HG03460 (cell line): ENCODE measurements at regions not wholly inside any gene's neighbourhood (a gene's known extent, or its start where the extent isn't known, plus 50 kb on each side); places are given as distances from the start of the nearest gene placed in this dataset.
"Not testable (repeated sequence)": the region's sequence is repeated elsewhere in the genome, so short reads cannot be mapped to it uniquely, and the experiment has no call there.

ENCODE experiments used
- ATAC-seq: cut with Tn5 transposase; IDR thresholded peaks from one replicate; pipeline ENCODE4 v1.9.1; 2021; ENCODE audit not compliant: unreplicated experiment

DNA sequence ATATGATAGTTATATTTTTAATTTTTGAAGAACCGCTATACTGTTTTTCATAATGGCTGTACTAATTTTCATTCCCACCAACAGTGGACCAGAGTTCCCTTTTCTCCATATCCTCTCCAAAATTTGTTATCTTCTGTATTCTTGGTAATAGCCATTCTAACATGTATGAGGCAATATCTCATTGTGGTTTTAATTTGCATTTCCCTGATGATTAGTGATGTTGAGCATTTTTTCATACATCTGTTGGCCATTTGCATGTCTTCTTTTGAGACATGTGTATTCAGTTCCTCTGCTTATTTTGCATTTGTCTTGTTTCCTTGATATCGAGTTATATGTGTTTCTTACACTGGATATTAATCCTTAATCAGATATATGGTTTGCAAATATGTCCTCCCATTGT lies 770.8 kb upstream of the MBL2 start:
- ATAC-seq = no peak

DNA sequence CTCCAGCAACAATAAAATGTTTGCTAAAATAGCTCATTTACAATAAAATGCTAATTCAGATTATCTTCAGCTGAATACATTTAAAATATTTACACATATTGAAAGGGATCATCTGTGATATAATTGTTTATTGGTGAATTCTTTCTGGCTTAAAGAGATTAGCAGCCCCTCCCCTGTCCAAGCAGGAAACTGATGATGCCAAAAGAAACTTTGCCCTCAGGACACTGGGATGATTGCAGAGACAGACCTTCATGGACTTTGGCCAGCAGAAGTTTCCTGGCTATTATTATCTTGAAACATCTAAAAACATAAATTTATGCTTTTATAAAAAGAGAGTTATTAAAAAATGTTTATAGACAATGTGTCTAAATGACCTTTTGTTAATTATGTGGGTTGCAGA lies 764.9 kb upstream of the MBL2 start:
- no peak for ATAC-seq

DNA sequence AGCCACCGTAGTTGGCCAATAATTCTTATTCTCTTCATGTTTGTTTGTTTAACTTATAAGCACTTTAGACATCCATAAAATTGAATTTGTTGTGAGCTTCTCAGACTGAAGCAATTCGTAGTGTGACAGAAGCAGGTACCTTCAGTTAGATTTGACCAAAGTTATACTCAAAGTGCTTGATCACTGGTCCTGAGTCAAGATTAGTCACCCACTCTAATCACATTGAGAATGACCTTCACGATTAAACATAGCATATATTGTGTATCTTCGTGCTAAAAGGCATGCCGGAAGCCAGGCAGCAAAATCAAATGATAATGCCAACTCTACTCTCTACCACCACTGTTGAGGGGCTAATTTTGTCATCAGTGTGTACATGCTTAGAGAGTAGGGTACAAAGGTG lies 763.7 kb upstream of the MBL2 start:
- ATAC-seq = no peak

DNA sequence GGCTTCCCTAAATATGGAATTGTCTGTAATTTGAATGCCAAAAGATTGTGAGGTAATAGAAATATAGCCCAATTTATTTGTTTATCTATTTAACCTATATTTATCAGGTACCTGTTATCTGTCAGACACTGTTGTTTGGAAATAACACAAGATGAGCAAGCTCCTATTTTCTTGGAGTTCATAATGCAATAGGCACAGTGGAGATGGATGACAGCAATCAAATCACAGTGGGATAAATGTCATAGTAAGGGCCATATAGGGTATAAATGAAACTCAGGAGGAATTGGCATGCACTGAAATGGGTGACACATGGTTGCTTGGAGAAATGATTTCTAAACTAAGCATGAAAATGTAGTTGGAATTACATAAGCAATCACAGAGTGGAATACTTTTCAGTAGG lies 761.8 kb upstream of the MBL2 start:
- ATAC-seq = no peak

DNA sequence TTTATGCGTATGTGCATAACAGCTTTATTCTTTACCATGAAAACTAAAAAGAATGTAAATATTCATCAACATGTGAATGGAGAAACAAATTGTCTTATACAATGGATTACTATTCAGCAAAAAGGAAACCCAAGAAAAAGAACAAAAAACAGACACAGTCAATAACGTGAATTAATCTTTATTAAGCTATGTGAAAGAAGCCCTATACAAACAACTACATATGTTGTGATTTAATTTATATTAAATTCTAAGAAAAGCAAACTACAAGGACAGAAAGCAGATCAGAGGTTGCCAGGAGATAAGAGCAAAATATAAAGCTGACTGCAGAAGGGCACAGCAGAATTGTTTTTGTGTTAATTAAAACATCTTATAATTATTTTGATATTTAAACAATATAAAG lies 756.4 kb upstream of the MBL2 start:
- no peak for ATAC-seq

- no peak for ATAC-seq
Observed at GRCh38 chr10:53521046-53521445, 748.5 kb upstream of the MBL2 start.

DNA sequence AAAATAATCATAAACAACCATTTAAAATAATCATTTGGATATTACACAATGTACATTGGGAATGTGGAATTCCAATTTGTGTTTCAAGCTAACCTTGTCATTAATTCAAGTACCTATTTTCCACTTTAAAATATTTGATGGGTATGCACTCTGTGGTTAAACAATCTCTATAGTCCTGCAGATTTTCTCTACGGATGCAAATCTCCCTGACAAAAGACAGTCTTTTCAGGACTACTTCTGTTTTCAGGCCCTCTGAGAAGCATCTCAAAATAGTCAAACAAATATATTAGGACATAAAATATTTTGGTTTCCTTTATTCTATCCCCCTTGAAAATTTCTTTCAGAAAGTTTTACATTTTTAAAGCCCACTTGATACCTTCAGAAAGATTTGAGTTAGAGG lies 735.6 kb upstream of the MBL2 start:
- no peak for ATAC-seq

DNA sequence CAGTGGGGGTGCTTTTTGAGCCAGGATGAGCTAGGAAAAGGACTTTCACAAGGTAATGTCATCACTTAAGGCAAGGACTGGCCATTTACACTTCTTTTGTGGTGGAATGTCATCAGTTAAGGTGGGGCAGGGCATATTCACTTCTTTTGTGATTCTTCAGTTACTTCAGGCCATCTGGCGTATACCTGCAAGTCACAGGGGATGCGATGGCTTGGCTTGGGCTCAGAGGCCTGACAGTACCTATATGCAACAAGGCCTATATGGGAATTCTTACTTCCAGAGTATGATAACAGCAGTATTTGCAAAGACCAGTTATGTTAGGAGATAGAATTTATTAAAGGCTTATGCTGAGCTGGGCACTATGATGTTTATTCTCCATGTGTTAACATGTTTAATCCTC lies 731.9 kb upstream of the MBL2 start:
- not testable (repeated sequence) for ATAC-seq

DNA sequence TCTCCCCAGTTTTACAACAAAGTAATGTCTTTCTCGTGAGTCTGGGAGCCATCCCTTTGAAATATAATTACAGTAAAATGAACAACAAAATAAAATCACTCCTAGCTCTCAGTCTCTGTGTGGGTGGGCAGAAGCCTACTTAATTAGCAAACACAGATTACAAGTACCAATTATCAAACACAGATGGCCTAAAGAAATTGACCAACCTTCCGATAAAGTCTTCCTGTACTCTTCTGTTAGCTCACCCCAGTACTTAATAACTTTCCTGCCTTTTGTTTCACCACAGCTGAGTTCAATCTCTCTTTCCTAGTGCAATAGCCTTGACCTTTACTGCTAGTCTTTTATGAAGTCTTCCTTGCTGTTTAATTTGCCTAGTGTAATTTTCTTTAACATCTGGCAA lies 719.2 kb upstream of the MBL2 start:
- ATAC-seq = no peak

DNA sequence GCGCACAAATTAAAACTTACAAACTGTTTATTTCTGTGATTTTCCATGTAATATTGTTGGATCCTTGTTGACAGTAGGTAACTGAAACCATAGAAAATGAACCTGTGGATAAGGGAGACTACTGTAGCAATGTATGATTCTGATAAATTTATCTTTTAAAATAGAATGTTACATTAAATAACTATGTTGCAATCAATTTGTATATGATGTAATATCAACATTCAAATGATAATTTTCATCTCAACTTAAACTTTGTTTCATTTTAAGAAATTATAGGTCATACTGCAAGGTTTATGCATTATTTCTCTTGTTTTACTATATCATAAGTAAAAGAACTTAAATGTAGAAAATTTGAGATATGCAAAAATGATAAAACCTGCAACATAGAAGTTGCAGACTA lies 718.0 kb upstream of the MBL2 start:
- no peak for ATAC-seq

DNA sequence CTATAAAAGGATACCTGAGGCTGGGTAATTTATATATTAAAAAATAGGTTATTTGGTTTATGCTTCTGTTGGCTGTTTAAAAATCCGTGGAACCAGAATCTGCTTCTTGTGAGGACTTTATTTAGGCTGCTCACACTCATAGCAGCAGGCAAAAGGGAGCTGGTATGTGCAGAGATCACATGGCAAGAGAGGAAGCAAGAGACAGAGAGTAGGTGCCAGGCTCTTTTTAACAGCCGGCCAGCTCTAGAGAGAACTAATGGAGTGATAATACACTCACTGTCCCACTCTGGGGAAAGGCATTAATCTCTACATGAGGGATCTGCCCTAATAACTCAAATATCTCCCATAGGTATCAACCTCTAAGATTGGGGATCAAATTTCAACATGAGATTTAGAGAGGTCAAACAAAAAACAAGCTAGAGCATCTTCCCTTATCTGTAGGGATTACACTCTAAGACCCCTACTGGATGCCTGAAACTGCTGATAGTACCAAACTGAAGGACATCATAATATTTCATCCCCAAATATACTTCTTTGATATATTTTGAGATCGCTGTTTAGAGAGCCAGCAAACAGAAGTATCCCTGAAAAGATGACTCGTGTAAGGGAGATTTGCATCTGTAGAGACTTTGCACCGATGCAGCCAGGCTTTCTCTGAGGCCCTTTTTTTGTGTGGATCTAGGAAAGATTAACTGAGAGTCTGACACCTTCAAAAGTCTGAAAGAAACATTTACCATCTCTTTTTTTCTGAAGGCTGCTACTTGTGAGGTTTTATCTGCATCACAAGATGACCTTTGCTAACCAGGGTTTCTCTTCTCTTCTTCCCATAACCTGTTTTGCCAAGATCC lies 717.0 kb upstream of the MBL2 start:
- ATAC-seq = no peak

- no peak for ATAC-seq
Observed at GRCh38 chr10:53487019-53487983, 714.7 kb upstream of the MBL2 start.

- not testable (repeated sequence) for ATAC-seq
Observed at GRCh38 chr10:53485422-53485821, 712.8 kb upstream of the MBL2 start.

DNA sequence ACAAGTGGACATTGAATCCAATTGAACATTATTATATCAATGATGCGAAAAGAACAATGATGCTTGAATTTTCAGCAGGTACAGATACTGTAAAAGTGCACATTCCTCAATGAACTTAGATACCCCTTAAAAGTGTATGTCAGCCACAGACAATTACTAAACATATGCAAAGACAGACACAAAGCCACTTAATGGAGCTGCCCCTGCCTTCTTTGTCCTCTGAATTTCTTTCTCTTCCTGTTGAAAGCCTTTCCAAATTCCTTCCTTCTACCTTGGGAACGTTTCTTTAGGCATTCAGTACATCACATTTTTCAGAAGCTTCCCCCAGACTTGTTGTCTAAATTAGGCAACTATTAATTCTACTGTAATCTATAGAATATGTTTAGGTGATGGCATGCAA lies 706.8 kb upstream of the MBL2 start:
- no peak for ATAC-seq

DNA sequence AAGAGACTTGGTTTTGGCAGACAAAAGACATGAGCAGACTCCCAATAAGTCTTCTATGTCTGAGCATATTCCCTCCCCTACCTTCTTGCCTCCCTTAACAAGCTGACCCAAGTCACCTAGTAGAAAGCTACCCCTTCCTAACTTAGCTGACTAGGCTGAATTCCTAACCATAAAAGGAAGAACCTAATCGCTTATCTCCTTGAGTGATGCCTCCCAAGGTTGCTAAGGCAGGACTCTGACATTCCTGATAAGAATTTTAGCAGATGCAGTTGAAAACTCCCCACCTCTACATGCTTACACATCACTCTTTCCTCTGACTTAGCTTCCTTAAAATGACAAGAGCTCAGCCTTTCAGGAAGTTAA lies 704.7 kb upstream of the MBL2 start:
- no peak for ATAC-seq

- no peak for ATAC-seq
Observed at GRCh38 chr10:53476650-53477312, 704.2 kb upstream of the MBL2 start.

DNA sequence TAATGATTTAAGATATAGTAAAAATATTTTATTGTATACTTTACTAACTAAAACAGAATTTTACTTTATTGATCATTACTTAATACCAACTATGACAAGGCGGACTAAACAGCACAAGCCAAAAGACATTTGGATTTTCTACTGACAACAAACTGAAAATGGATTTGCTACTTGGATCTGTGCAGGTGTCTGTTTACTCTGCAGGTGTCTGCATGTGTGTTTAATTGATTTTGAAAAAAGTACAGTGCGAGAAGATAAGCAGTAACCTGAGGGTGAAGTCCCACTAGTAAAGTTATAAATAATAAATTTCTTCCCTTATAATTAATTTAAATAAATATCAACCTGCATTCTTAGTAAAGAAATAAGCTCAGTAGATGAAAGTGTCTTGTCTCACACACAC lies 696.8 kb upstream of the MBL2 start:
- ATAC-seq = no peak

DNA sequence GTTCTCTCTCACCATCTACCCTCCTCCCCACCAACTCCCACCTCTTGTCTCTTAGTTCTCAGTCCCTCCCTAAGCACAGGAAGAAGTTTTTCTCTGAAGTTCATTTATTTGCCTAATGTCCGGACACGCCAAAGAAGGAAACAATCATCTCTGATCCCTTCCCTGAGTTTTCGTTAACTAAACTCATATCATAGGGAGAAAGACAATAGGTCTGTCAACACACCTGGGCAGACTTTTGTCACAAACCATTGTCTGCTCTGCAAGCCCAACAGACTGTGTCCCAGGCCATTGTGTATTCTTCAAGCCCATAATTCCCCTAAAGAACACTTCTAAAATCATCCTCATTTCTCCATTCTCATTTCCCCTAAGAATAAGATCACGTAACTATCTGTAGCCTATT lies 691.0 kb upstream of the MBL2 start:
- ATAC-seq = no peak

DNA sequence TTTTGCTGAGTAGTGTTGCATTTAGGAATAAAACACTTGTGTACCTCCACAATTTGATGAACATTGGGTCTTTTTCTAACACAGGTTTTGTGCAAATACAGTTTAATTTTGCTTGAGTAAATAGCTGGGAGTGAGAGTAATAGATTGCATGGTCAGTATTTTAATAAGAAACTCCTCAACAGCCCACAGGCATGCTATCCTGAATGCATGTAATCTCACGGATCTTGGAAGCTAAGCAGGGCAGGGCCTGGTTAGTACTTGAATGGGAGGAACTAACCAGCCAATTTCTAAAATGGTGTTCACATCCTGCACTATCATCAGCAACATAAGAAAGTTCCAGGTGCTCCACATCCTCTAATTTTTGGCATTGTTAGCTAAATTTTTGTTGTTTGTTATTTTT lies 685.4 kb upstream of the MBL2 start:
- no peak for ATAC-seq

DNA sequence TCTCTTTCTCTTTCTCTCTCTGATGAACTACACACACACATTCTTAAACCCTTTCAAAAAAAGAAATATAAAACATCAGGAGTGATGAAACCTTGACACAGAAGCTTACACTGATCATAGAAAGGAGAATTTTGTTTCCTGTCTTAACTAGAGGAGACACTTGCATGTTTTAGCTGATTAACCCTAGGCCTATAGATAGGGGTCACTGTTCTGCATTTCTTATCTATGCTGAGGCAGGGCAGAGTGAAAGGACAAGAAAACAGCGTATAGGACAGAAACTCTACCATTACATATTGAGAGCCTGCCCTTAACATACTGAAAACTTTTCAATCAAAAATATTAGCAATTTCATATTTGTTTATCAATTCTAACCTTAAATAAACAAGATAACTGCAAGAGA lies 680.6 kb upstream of the MBL2 start:
- ATAC-seq = no peak

- no peak for ATAC-seq
Observed at GRCh38 chr10:53447576-53447975, 675.0 kb upstream of the MBL2 start.

DNA sequence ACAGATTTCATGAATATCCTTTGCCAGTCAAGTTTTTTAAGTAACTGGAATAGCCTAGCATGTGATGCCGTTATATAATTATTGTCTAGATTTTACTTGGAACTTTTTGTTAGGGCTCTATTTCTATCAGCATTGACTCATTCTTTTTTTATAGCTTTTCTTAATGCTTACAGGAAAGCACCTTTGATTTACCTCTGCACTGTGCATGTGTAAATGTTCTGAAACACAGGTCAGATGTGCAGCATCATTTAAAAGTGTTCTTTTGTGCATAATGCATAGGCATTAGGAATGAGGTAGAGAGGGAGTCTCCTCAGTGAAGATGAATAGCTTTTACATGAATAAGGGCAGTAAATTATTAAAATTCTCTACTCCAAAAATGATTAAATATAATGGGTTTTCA lies 669.3 kb upstream of the MBL2 start:
- no peak for ATAC-seq
